HG02798 (cell line): ENCODE measurements at regions not wholly inside any gene's neighbourhood (a gene's known extent, or its start where the extent isn't known, plus 50 kb on each side); places are given as distances from the start of the nearest gene placed in this dataset.

ENCODE experiments used
- ATAC-seq: cut with Tn5 transposase; IDR thresholded peaks from one replicate; pipeline ENCODE4 v1.9.1; 2021; ENCODE audit warnings: mild to moderate bottlenecking; ENCODE audit not compliant: unreplicated experiment, poor library complexity

- ATAC-seq: peak; percentile 70
These were observed 113.0 kb downstream of the DTHD1 start for GRCh38 chr4:36394352-36394903.

GRCh38 chr4:36399762-36400353, 118.4 kb downstream of the DTHD1 start:
- peak; percentile 69 for ATAC-seq

GRCh38 chr4:36402008-36402758, 120.8 kb downstream of the DTHD1 start:
- no peak for ATAC-seq

DNA sequence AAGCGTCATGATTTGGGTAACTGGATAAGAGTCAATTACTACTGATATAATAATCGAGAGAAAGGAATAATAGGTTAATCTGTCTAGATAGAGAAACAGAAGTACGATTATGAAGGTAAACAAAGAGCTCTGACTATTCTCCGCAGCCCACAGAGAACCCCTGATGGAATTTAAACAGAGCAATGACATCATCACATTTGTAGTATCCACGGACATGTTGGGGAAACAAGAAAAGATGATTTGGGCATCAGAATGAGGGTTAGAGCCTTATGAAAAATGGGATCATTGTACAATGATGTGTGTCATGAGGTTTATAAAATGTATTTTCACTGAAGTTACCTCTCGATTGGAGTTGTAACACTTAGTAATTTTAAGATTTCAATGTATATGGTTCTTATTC, 129.9 kb downstream of the DTHD1 start:
- no peak for ATAC-seq

DNA sequence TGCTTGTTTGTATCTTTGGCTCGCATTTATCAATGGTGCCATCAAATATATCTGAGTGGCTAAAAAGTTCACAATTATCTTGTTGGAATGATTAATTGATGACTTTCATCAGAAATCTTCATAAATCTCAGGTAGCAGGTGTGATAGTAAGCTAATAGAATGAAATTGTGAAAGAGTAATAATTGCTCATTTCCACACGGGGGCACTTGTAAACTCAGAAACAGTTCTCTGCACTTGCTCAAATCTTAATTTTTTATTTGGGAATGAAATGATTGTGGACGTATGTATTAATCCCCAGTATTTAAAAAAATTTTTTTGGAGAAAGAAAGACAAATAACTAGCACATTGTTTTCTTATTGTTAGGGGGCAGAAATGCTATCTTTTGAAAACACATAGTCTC, 132.8 kb downstream of the DTHD1 start:
- ATAC-seq: no peak

GRCh38 chr4:36417146-36417545, 135.7 kb downstream of the DTHD1 start:
- no peak for ATAC-seq

- no peak for ATAC-seq
These were observed 138.8 kb downstream of the DTHD1 start for GRCh38 chr4:36420111-36420679.

DNA sequence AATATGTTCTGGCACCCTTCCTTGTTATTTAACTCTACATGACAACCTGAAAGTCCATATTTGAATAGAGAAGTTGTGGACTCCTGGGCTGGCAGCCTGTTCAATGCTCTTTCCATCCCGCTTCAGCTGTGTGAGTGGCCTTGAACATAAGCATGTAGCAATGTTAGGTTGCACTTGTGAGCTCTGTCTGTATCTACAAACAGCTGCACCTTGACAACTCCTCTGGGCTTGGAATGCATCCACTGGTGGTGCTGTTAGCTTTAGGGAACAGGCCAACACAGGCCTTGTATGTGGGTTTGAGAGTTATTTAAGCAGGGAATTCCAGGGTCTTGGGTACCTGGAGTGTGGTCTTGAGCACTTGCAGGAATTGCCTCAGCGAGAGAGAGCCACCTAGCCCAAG, 141.2 kb downstream of the DTHD1 start:
- ATAC-seq: no peak

GRCh38 chr4:36426741-36427140, 145.3 kb downstream of the DTHD1 start:
- no peak for ATAC-seq

GRCh38 chr4:36427696-36428095, 146.3 kb downstream of the DTHD1 start:
- no peak for ATAC-seq

DNA sequence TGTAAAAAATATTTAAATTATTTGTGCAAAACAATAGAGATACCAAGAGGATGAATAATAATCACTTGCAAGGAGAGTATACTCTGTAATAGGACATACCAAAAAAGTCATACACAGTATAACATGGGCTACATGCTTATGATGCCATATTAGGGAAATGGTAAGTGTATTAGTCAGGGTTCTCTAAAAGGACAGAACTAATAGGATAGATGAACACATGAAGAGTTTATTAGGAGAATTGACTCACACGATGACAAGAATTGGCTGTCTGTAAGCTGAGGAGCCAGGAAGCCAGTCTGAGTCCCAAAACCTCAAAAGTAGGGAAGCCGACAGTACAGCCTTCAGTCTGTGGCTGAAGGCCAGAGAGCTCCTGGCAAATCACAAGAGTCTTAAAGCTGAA, 151.2 kb downstream of the DTHD1 start:
- ATAC-seq: no peak

DNA sequence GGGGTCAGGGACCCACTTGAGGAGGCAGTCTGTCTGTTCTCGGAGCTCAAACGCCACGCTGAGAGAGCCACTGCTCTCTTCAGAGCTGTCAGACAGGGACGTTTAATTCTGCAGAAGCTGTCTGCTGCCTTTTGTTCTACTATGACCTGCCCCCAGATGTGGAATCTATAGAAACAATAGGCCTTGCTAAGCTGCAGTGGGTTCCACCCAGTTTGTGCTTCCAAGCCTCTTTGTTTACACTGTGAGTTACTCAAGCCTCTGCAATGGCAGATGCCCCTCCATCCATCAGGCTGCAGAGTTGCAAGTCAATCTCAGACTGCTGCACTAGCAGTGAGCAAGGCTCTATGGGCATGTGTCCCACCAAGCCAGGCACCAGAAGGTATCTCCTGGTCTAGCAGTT, 158.1 kb downstream of the DTHD1 start:
- ATAC-seq: no peak

- peak; percentile 36 for ATAC-seq
These were observed 164.1 kb downstream of the DTHD1 start for GRCh38 chr4:36445480-36445879.

GRCh38 chr4:36446275-36446674, 164.9 kb downstream of the DTHD1 start:
- no peak for ATAC-seq

- no peak for ATAC-seq
These were observed 179.9 kb downstream of the DTHD1 start for GRCh38 chr4:36461344-36461743.

DNA sequence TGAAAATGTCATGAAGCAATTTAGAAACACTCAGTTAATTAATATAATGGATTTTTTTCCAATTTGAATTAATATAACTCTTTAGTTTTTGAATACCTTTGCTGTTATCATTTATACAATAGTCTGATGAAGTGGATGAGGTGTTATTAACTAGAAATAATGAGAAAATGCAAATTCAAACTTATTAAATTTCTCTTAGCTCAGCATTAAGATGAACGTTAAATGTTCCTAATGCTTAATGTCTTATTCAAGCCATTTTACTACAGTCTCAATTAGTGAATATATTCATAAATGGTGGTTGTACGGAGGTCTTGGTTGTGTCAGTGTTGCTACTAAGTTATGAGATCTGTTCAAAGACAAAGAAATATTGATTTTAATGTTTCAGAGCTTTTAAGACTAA, 186.3 kb downstream of the DTHD1 start:
- no peak for ATAC-seq

DNA sequence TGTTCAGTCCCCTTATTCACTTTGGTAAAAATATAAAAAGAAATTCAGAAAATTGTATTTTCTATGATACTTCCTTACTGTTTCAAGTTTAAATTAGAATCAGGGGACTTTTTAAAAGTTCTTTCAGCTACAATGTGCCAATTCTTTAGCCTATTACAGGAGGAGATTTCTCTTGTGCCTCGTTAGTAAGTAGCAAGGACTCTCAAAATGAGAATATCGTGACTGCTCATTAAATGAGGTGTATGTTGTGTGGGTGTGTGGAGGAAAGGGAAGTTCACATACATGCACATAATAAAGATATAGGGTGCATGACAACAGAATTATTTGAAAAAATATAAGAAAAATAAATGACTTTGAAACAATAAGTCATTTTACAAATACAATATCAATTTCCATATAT, 190.5 kb downstream of the DTHD1 start:
- ATAC-seq: no peak

DNA sequence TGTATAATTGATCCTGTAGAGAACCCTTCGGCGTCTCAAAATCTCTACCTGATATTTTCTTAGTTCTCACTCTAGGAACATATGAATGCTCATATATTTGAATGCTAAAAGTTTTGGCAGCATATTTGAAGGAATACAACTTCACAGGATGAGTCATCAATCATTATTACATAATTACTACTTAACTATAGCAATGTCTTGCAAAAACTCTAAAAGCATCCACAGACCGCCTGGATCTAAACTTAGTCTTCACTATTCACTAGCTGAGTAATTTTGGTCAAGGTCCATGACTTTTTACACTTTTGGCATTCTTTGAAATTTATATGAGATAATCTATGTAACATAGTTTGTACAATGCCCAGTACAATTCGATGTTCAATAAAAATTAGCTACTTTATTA, 194.7 kb downstream of the DTHD1 start:
- ATAC-seq: no peak

GRCh38 chr4:36477861-36478260, 196.4 kb downstream of the DTHD1 start:
- ATAC-seq: no peak

- ATAC-seq: no peak
These were observed 204.5 kb downstream of the DTHD1 start for GRCh38 chr4:36485885-36486284.

- ATAC-seq: no peak
These were observed 208.4 kb downstream of the DTHD1 start for GRCh38 chr4:36489798-36490197.

- ATAC-seq: no peak
These were observed 210.6 kb downstream of the DTHD1 start for GRCh38 chr4:36492041-36492440.
